Keratinocyte (primary cell): ENCODE measurements at regions not wholly inside any gene's neighbourhood (a gene's known extent, or its start where the extent isn't known, plus 50 kb on each side); places are given as distances from the start of the nearest gene placed in this dataset.

Source experiments
- DNase-seq: peaks from one replicate; pipeline ENCODE4 v3.0.0-alpha.2; 2011; ENCODE audit warnings: low read depth, missing footprints, low spot score
- FAIRE-seq: peaks from 2 replicates; lab custom pipeline; 2011; peaks lifted over from hg19 to GRCh38; lab: Jason Lieb, UNC
- H2AFZ ChIP-seq: 2 replicates; pipeline ENCODE4 v1.6.0; 2012; ENCODE audit warnings: low read length, control low read depth, inconsistent platforms; ENCODE audit not compliant: control insufficient read depth
- H3K27ac ChIP-seq: 2 replicates; pipeline ENCODE4 v1.5.1; 2011; ENCODE audit warnings: low read length; ENCODE audit not compliant: control insufficient read depth, insufficient read depth
- H3K27me3 ChIP-seq: 3 replicates; pipeline ENCODE4 v1.6.0; 2011; ENCODE audit warnings: low read length; ENCODE audit not compliant: control insufficient read depth, insufficient read depth; ENCODE audit errors: extremely low read depth
- H3K36me3 ChIP-seq, 2 experiments: 2 replicates in 1 of 2; 3 replicates in 1 of 2; pipeline ENCODE4 v1.5.1; 2011; ENCODE audit warnings: low read length in 2 of 2, mild to moderate bottlenecking in 1 of 2; ENCODE audit not compliant: control insufficient read depth in 2 of 2, insufficient read depth in 2 of 2; ENCODE audit errors: extremely low read depth in 1 of 2
- H3K4me1 ChIP-seq: 3 replicates; pipeline ENCODE4 v1.5.1; 2011; ENCODE audit warnings: low read length; ENCODE audit not compliant: control insufficient read depth, insufficient read depth; ENCODE audit errors: extremely low read depth
- H3K4me2 ChIP-seq: 3 replicates; pipeline ENCODE4 v1.6.0; 2011; ENCODE audit warnings: low read depth, low read length; ENCODE audit not compliant: control insufficient read depth, insufficient read depth; ENCODE audit errors: extremely low read depth
- H3K4me3 ChIP-seq, 3 experiments: fragments of 200-600 bp in 1 of 3; sonication (generic) in 1 of 3; 2 replicates in 2 of 3; 3 replicates in 1 of 3; pipeline ENCODE4 v1.5.1; 2011 to 2016; ENCODE audit warnings: low read length in 3 of 3, mild to moderate bottlenecking in 3 of 3, control low read depth in 2 of 3, inconsistent platforms in 1 of 3, low read depth in 1 of 3, mixed read lengths in 1 of 3, mixed run types in 1 of 3, moderate library complexity in 1 of 3; ENCODE audit not compliant: control insufficient read depth in 2 of 3, insufficient read depth in 2 of 3; ENCODE audit errors: extremely low read depth in 1 of 3
- H3K79me2 ChIP-seq: 2 replicates; pipeline ENCODE4 v1.6.0; 2012; ENCODE audit warnings: low read length; ENCODE audit not compliant: control insufficient read depth, insufficient read depth
- H3K9ac ChIP-seq: 3 replicates; pipeline ENCODE4 v1.6.0; 2011; ENCODE audit warnings: low read length; ENCODE audit not compliant: control insufficient read depth, insufficient read depth; ENCODE audit errors: extremely low read depth
- H3K9me1 ChIP-seq: 3 replicates; pipeline ENCODE4 v1.6.0; 2011; ENCODE audit warnings: low read length; ENCODE audit not compliant: control insufficient read depth, insufficient read depth; ENCODE audit errors: extremely low read depth
- H3K9me3 ChIP-seq: 2 replicates; pipeline ENCODE4 v1.5.1; 2012; ENCODE audit warnings: low read depth, low read length; ENCODE audit not compliant: control insufficient read depth
- H4K20me1 ChIP-seq: 3 replicates; pipeline ENCODE4 v1.6.0; 2011; ENCODE audit warnings: low read length; ENCODE audit not compliant: control insufficient read depth, insufficient read depth; ENCODE audit errors: extremely low read depth
- EZH2 ChIP-seq: IDR thresholded peaks from one replicate; pipeline ENCODE4 v1.6.1; 2012; ENCODE audit warnings: inconsistent platforms, mild to moderate bottlenecking, low read length, moderate library complexity
- dilution Hi-C: fragments of 300-500 bp; cut with MboI; formaldehyde crosslinking; loops from one replicate; pipeline ENCODE4 v1.7.0; 2020; ENCODE audit warnings: low sequenced_read_pairs; ENCODE audit not compliant: extremely low pct_ligation_motif_present
- TF ChIP-seq, protein P1 (sequence below), 3 experiments: IDR thresholded peaks in 1 of 3; conservative IDR thresholded peaks in 1 of 3; optimal IDR thresholded peaks in 1 of 3; 2 replicates in 2 of 3; 3 replicates in 1 of 3; pipeline versions ENCODE3 to v1.5.1; 2011; ENCODE audit warnings: low read length in 3 of 3, mild to moderate bottlenecking in 3 of 3, moderate library complexity in 2 of 3, control low read depth in 1 of 3, inconsistent platforms in 1 of 3; ENCODE audit not compliant: insufficient read depth in 2 of 3; ENCODE audit errors: extremely low read depth in 1 of 3

- peaks cover 2% of the 10 kb centered on the region for H3K4me1 ChIP-seq
- H3K4me3 ChIP-seq: no peak overlapping the region
- no peak overlapping the region for H3K27ac ChIP-seq
- H4K20me1 ChIP-seq: no peaks in the 10 kb centered on the region
- DNase-seq (no peak), FAIRE-seq (no peak)
- H3K9ac ChIP-seq: no peak overlapping the region
- no peaks in the 10 kb centered on the region for H3K9me1 ChIP-seq
- H3K27me3 ChIP-seq: peaks cover 5% of the 10 kb centered on the region
- no peaks in the 10 kb centered on the region for H3K9me3 ChIP-seq
- no peaks in the 10 kb centered on the region for H3K36me3 ChIP-seq
- TF ChIP-seq, protein P1, sequence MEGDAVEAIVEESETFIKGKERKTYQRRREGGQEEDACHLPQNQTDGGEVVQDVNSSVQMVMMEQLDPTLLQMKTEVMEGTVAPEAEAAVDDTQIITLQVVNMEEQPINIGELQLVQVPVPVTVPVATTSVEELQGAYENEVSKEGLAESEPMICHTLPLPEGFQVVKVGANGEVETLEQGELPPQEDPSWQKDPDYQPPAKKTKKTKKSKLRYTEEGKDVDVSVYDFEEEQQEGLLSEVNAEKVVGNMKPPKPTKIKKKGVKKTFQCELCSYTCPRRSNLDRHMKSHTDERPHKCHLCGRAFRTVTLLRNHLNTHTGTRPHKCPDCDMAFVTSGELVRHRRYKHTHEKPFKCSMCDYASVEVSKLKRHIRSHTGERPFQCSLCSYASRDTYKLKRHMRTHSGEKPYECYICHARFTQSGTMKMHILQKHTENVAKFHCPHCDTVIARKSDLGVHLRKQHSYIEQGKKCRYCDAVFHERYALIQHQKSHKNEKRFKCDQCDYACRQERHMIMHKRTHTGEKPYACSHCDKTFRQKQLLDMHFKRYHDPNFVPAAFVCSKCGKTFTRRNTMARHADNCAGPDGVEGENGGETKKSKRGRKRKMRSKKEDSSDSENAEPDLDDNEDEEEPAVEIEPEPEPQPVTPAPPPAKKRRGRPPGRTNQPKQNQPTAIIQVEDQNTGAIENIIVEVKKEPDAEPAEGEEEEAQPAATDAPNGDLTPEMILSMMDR (optimal IDR thresholded peaks at IDR 0.05 in 1 of 3, IDR thresholded peaks at IDR 0.05 in 1 of 3, conservative IDR thresholded peaks at IDR 0.05 in 1 of 3; ENCODE audit: extremely low read depth in 1 of 3, insufficient read depth in 2 of 3, low read length in 3 of 3): no peak
- TF ChIP-seq EZH2: no peak
- dilution Hi-C loops: no loop called here
- no peak overlapping the region for H2AFZ ChIP-seq
- no peak overlapping the region for H3K4me2 ChIP-seq
- H3K79me2 ChIP-seq: no peaks in the 10 kb centered on the region
Measured at GRCh38 chr4:175996206-175996605, 69.4 kb upstream of the WDR17 start.

- Histone ChIP-seq H2AFZ (no peak overlapping the region), H3K79me2 (no peaks in the 10 kb centered on the region), H3K27me3 (peaks cover 14% of the 10 kb centered on the region), H3K27ac (no peak overlapping the region), H3K4me3 (no peak overlapping the region), H3K4me1 (peaks cover 5% of the 10 kb centered on the region), H4K20me1 (no peaks in the 10 kb centered on the region), H3K9me3 (no peaks in the 10 kb centered on the region), H3K9ac (no peak overlapping the region), H3K36me3 (no peaks in the 10 kb centered on the region), H3K4me2 (no peak overlapping the region), H3K9me1 (no peaks in the 10 kb centered on the region)
- dilution Hi-C loops: no loop called here
- no peak for FAIRE-seq
- no peak for TF ChIP-seq EZH2
- TF ChIP-seq, protein P1 (optimal IDR thresholded peaks at IDR 0.05 in 1 of 3, IDR thresholded peaks at IDR 0.05 in 1 of 3, conservative IDR thresholded peaks at IDR 0.05 in 1 of 3; ENCODE audit: extremely low read depth in 1 of 3, insufficient read depth in 2 of 3, low read length in 3 of 3): no peak
- DNase-seq: no peak
Measured at GRCh38 chr4:175997291-175997690, 68.3 kb upstream of the WDR17 start.
